IMR-90 (cell line): ENCODE measurements at regions not wholly inside any gene's neighbourhood (a gene's known extent, or its start where the extent isn't known, plus 50 kb on each side); places are given as distances from the start of the nearest gene placed in this dataset.
A peak's percentile ranks its signal among the peaks of the same experiment; 100 is the strongest.

ENCODE experiments used
- ATAC-seq: fragments of 200-7000 bp; cut with Tn5 transposase; 2 replicates; pipeline ENCODE4 v1.9.1; 2020; ENCODE audit warnings: low read depth, mild to moderate bottlenecking, moderate library complexity
- BruUV-seq: library from RNA; stranded (reverse); fragments of 400-500 nt; replicated peaks from 2 replicates; lab custom pipeline; 2021; lab: Mats Ljungman, UMichigan
- CTCF ChIA-PET: fragments of 300-600 bp; formaldehyde crosslinking; extraction: SDS; loops from one replicate; lab custom pipeline; 2021; ENCODE audit warnings: antibody characterized with exemption; lab: Yijun Ruan, JAX
- POLR2A ChIA-PET: fragments of 300-600 bp; sonication (Branson Sonifier 250); formaldehyde crosslinking; loops from one replicate; lab custom pipeline; 2022; ENCODE audit warnings: antibody characterized with exemption; ENCODE audit not compliant: unreplicated experiment; lab: Charles Lee
- DNase-seq: peaks from one replicate; pipeline ENCODE4 v3.0.0; 2013
- H2AFZ ChIP-seq: replicated peaks from 2 replicates; pipeline ENCODE3; 2013; ENCODE audit warnings: low read length, mild to moderate bottlenecking; ENCODE audit not compliant: poor library complexity
- H2AK5ac ChIP-seq: 2 replicates; pipeline ENCODE4 v1.6.1; 2013; ENCODE audit warnings: low read depth, low read length, inconsistent platforms
- H2AK9ac ChIP-seq: replicated peaks from 2 replicates; pipeline ENCODE3; 2013; ENCODE audit warnings: mild to moderate bottlenecking, low read depth, low read length, moderate library complexity; ENCODE audit not compliant: poor library complexity
- H2BK120ac ChIP-seq: 2 replicates; pipeline ENCODE4 v1.6.1; 2013; ENCODE audit warnings: low read depth, low read length, inconsistent platforms
- H2BK15ac ChIP-seq: 3 replicates; pipeline ENCODE4 v1.6.1; 2013; ENCODE audit warnings: low read depth, low read length, inconsistent platforms
- H2BK20ac ChIP-seq: 2 replicates; pipeline ENCODE4 v1.6.1; 2013; ENCODE audit warnings: low read depth, mild to moderate bottlenecking, inconsistent platforms, low read length, moderate library complexity
- H2BK5ac ChIP-seq: 2 replicates; pipeline ENCODE4 v1.6.1; 2013; ENCODE audit warnings: mild to moderate bottlenecking, low read depth, low read length, inconsistent platforms; ENCODE audit not compliant: poor library complexity, severe bottlenecking
- H3K14ac ChIP-seq: replicated peaks from 2 replicates; pipeline ENCODE4 v1.6.1; 2013; ENCODE audit warnings: low read depth, low read length, inconsistent platforms
- H3K18ac ChIP-seq: 2 replicates; pipeline ENCODE4 v1.6.1; 2013; ENCODE audit warnings: low read depth, low read length, control low read depth
- H3K23ac ChIP-seq: 2 replicates; pipeline ENCODE4 v1.6.1; 2013; ENCODE audit warnings: low read depth, low read length, inconsistent platforms
- H3K27ac ChIP-seq: 2 replicates; pipeline ENCODE4 v1.5.1; 2013; ENCODE audit warnings: mild to moderate bottlenecking, control low read depth, low read length; ENCODE audit not compliant: insufficient read depth
- H3K27me3 ChIP-seq: 2 replicates; pipeline ENCODE4 v1.6.1; 2013; ENCODE audit warnings: low read length; ENCODE audit not compliant: control insufficient read depth, insufficient read depth
- H3K36me3 ChIP-seq: 2 replicates; pipeline ENCODE4 v1.6.1; 2013; ENCODE audit warnings: low read length, mixed read lengths; ENCODE audit not compliant: control insufficient read depth, insufficient read depth
- H3K4ac ChIP-seq: 2 replicates; pipeline ENCODE4 v1.6.1; 2013; ENCODE audit warnings: low read depth, low read length, inconsistent platforms
- H3K4me1 ChIP-seq: 2 replicates; pipeline ENCODE4 v1.6.1; 2013; ENCODE audit warnings: low read length, mixed read lengths; ENCODE audit not compliant: control insufficient read depth, insufficient read depth
- H3K4me2 ChIP-seq: 2 replicates; pipeline ENCODE4 v1.6.1; 2013; ENCODE audit warnings: low read depth, mild to moderate bottlenecking, control low read depth, low read length, moderate library complexity
- H3K4me3 ChIP-seq: 2 replicates; pipeline ENCODE4 v1.5.1; 2013; ENCODE audit warnings: low read depth, mild to moderate bottlenecking, control low read depth, low read length, moderate library complexity; ENCODE audit not compliant: insufficient read depth
- H3K56ac ChIP-seq: 2 replicates; pipeline ENCODE4 v1.6.1; 2013; ENCODE audit warnings: low read length, inconsistent platforms; ENCODE audit not compliant: insufficient read depth; ENCODE audit errors: extremely low read depth
- H3K79me1 ChIP-seq, 2 experiments: 2 replicates each; pipeline ENCODE4 v1.6.1; 2013; ENCODE audit warnings: low read length in 2 of 2, inconsistent platforms in 1 of 2, low read depth in 1 of 2
- H3K9ac ChIP-seq: 2 replicates; pipeline ENCODE4 v1.6.1; 2013; ENCODE audit warnings: low read depth, low read length, control low read depth
- H3K9me1 ChIP-seq: 2 replicates; pipeline ENCODE4 v1.6.1; 2013; ENCODE audit warnings: low read length, inconsistent platforms; ENCODE audit not compliant: insufficient read depth
- H3K9me3 ChIP-seq: 2 replicates; pipeline ENCODE4 v1.6.1; 2013; ENCODE audit warnings: low read length; ENCODE audit not compliant: control insufficient read depth, insufficient read depth
- H4K20me1 ChIP-seq: 2 replicates; pipeline ENCODE4 v1.6.1; 2013; ENCODE audit warnings: low read length, inconsistent platforms; ENCODE audit not compliant: insufficient read depth
- H4K5ac ChIP-seq: 2 replicates; pipeline ENCODE4 v1.6.1; 2013; ENCODE audit warnings: mild to moderate bottlenecking, low read depth, low read length, control low read depth
- H4K8ac ChIP-seq, 2 experiments: 2 replicates each; pipeline ENCODE4 v1.6.1; 2013; ENCODE audit warnings: low read depth in 2 of 2, low read length in 2 of 2, control low read depth in 1 of 2, inconsistent platforms in 1 of 2
- H4K91ac ChIP-seq: 2 replicates; pipeline ENCODE4 v1.6.1; 2013; ENCODE audit warnings: low read depth, low read length, inconsistent platforms; ENCODE audit not compliant: insufficient read depth
- CEBPB ChIP-seq: IDR thresholded peaks from 2 replicates; pipeline ENCODE4 v1.6.1; 2012; ENCODE audit warnings: low read depth, low read length, improper control_type of control experiment
- ELK1 ChIP-seq: fragments of 150-350 bp; IDR thresholded peaks from 2 replicates; pipeline ENCODE4 v1.6.1; 2016; ENCODE audit warnings: low read depth, mild to moderate bottlenecking, low read length, moderate library complexity, borderline replicate concordance
- MXI1 ChIP-seq: IDR thresholded peaks from 2 replicates; pipeline ENCODE4 v1.6.1; 2012; ENCODE audit warnings: low read depth, mild to moderate bottlenecking, low read length, moderate library complexity, borderline replicate concordance
- RAD21 ChIP-seq: IDR thresholded peaks from 2 replicates; pipeline ENCODE4 v1.6.1; 2012; ENCODE audit warnings: low read length, improper control_type of control experiment
- RCOR1 ChIP-seq: IDR thresholded peaks from 2 replicates; pipeline ENCODE4 v1.6.1; 2012; ENCODE audit warnings: mild to moderate bottlenecking, low read length, improper control_type of control experiment; ENCODE audit not compliant: insufficient replicate concordance
- RFX5 ChIP-seq: IDR thresholded peaks from 2 replicates; pipeline ENCODE4 v1.8.0; 2012; ENCODE audit warnings: low read depth, mild to moderate bottlenecking, low read length, moderate library complexity
- USF2 ChIP-seq: fragments of 150-350 bp; IDR thresholded peaks from 2 replicates; pipeline ENCODE4 v1.6.1; 2017; ENCODE audit warnings: mild to moderate bottlenecking, antibody characterized with exemption, low read length, low read depth
- WGBS, 2 experiments: methylation state at CpG; one replicate each; pipeline versions ENCODE4 v1.1.5 to v1.1.7; 2013; ENCODE audit warnings: missing lambda C conversion rate in 2 of 2; ENCODE audit not compliant: insufficient read length in 1 of 2; ENCODE audit errors: extremely low coverage in 2 of 2; 5-methylcytosine and 5-hydroxymethylcytosine counted together
- dilution Hi-C: fragments of 300-500 bp; cut with HindIII; formaldehyde crosslinking; loops from one replicate; pipeline ENCODE4 v1.14.3; 2018; ENCODE audit warnings: low sequenced_read_pairs; ENCODE audit not compliant: unreplicated experiment
- in situ Hi-C: fragments of 300-500 bp; cut with MboI; formaldehyde crosslinking; loops from 3 replicates; pipeline ENCODE4 v1.14.3; 2019; ENCODE audit warnings: low sequenced_read_pairs, inconsistent platforms, mixed read lengths
- intact Hi-C: fragments of 100-400 bp; cut with micrococcal nuclease; formaldehyde crosslinking; loops from 2 replicates; pipeline ENCODE4 v1.10.0; 2022

- peaks cover 19 to 58% of the 10 kb centered on the region in 2 experiments for H3K79me1 ChIP-seq
- H3K56ac ChIP-seq, result no peak overlapping the region
- ChIA-PET POLR2A (no interaction called here), CTCF (interaction anchor here (1.1 kb wide), 2 partner anchors 10 to 119 kb away, joined by 3 to 5 read pairs; no protein-coding TSS in a partner anchor)
- peak overlapping the region; percentile 54 for H2BK120ac ChIP-seq
- peaks cover 16% of the 10 kb centered on the region for H3K4me1 ChIP-seq
- H3K18ac ChIP-seq, result peak overlapping the region; percentile 32; the same call in 1 of the 2 replicates
- H2BK15ac ChIP-seq, result 0 out of 3 replicates have a peak overlapping the region, but pooled peaks have one; percentile 16
- peak overlapping the region; percentile 51 for H3K27ac ChIP-seq
- BruUV-seq, result no TSS peak
- dilution Hi-C loops (no loop called here), in situ Hi-C loops (no loop called here), intact Hi-C loops (no loop called here)
- peak overlapping the region; percentile 57; the same call in 1 of the 2 replicates for H3K14ac ChIP-seq
- no peak overlapping the region for H2AK9ac ChIP-seq
- no peaks in the 10 kb centered on the region; the same call in 1 of the 2 replicates for H3K36me3 ChIP-seq
- H4K91ac ChIP-seq, result 0 out of 2 replicates have a peak overlapping the region, but pooled peaks have one; percentile 59
- DNase-seq (no peak), ATAC-seq (peak; percentile 21; the same call in 1 of the 2 replicates)
- TF ChIP-seq CEBPB (no peak), ELK1 (no peak), RAD21 (no peak), RFX5 (no peak), USF2 (no peak), RCOR1 (no peak), MXI1 (no peak)
- peaks cover 14% of the 10 kb centered on the region for H3K9me1 ChIP-seq
- no peak overlapping the region for H2AFZ ChIP-seq
- H4K8ac ChIP-seq, result peak overlapping the region; percentile 6 to 10; a peak in 2 of 4 replicates
- H2BK20ac ChIP-seq, result peak overlapping the region; percentile 36; the same call in 1 of the 2 replicates
- H3K27me3 ChIP-seq, result no peaks in the 10 kb centered on the region
- 0% methylated on average over 1 of the region's 4 CpGs; no CpG with 5 or more reads in 1 of the 2 experiments for WGBS, 2 experiments
- H2BK5ac ChIP-seq, result peak overlapping the region; percentile 77
- no peak overlapping the region for H3K9ac ChIP-seq
- peak overlapping the region; percentile 68 for H3K4me2 ChIP-seq
- H3K4ac ChIP-seq, result peak overlapping the region; percentile 42
- peak overlapping the region; percentile 43 for H3K23ac ChIP-seq
- H2AK5ac ChIP-seq, result peak overlapping the region; percentile 6; the same call in 1 of the 2 replicates
- no peak overlapping the region for H3K4me3 ChIP-seq
- no peaks in the 10 kb centered on the region for H3K9me3 ChIP-seq
- H4K5ac ChIP-seq, result peak overlapping the region; percentile 17; the same call in 1 of the 2 replicates
- peaks cover 7% of the 10 kb centered on the region for H4K20me1 ChIP-seq
Measured at GRCh38 chr6:56732517-56732916, 89.8 kb upstream of the DST start.
